ENCODE measurements at regions not wholly inside any gene's neighbourhood (a gene's known extent, or its start where the extent isn't known, plus 50 kb on each side); places are given as distances from the start of the nearest gene placed in this dataset.

- ChIA-PET CTCF (no interaction called here), POLR2A (no interaction called here)
- FAIRE-seq = no peak
- Histone ChIP-seq H3K4me3 (replicated peaks in 1 of 3; ENCODE audit: insufficient read depth in 1 of 3, low read depth in 1 of 3, low read length in 3 of 3) (no peak overlapping the region), H3K9ac (replicated peaks; ENCODE audit: extremely low read depth, insufficient read depth, low read length) (no peak overlapping the region), H3K36me3 (ENCODE audit: control insufficient read depth in 2 of 2, extremely low read depth in 1 of 2, insufficient read depth in 2 of 2, low read length in 2 of 2) (no peaks in the 10 kb centered on the region), H4K20me1 (replicated peaks; ENCODE audit: control insufficient read depth, extremely low read depth, insufficient read depth, low read length) (no peaks in the 10 kb centered on the region), H3K9me3 (replicated peaks; ENCODE audit: control insufficient read depth, insufficient read depth, low read length) (no peaks in the 10 kb centered on the region), H3K27ac (ENCODE audit: insufficient read depth, low read depth, low read length) (no peak overlapping the region), H3K4me1 (ENCODE audit: control insufficient read depth, extremely low read depth, insufficient read depth, low read length) (no peaks in the 10 kb centered on the region), H3K27me3 (ENCODE audit: control insufficient read depth in 2 of 2, insufficient read depth in 2 of 2, low read length in 2 of 2) (no peaks in the 10 kb centered on the region), H3K9me1 (replicated peaks; ENCODE audit: control insufficient read depth, extremely low read depth, insufficient read depth, low read length) (no peaks in the 10 kb centered on the region), H3K4me2 (ENCODE audit: insufficient read depth, low read length) (no peak overlapping the region), H3K79me2 (ENCODE audit: control insufficient read depth, insufficient read depth, low read length) (no peaks in the 10 kb centered on the region), H2AFZ (ENCODE audit: low read depth, low read length) (no peak overlapping the region)
- no peak for DNase-seq (ENCODE audit: low read depth, low spot score)
- dilution Hi-C loops (cut with MboI; ENCODE audit: extremely low pct_ligation_motif_present, low sequenced_read_pairs) (no loop called here), intact Hi-C loops (cut with micrococcal nuclease) (no loop called here)
- TF ChIP-seq MYC (IDR thresholded peaks at IDR 0.05; ENCODE audit: low read depth, low read length) (no peak), FOS (IDR thresholded peaks at IDR 0.05; ENCODE audit: borderline replicate concordance, insufficient read depth, low read length) (no peak), EZH2 (IDR thresholded peaks at IDR 0.05; ENCODE audit: borderline replicate concordance, low read depth, low read length, severe bottlenecking) (no peak), GATA2 (IDR thresholded peaks at IDR 0.05; ENCODE audit: insufficient read depth, insufficient read length, low read depth, low read length) (no peak), POLR2AphosphoS5 (IDR thresholded peaks at IDR 0.05; ENCODE audit: insufficient read depth, low read depth, low read length) (no peak), POLR2A (IDR thresholded peaks at IDR 0.05; ENCODE audit: low read depth, low read length) (no peak), JUN (IDR thresholded peaks at IDR 0.05; ENCODE audit: borderline replicate concordance, insufficient read depth, insufficient read length, low read depth) (no peak), CTCF (IDR thresholded peaks at IDR 0.05; ENCODE audit: extremely low read depth in 1 of 2, insufficient read depth in 1 of 2, low read depth in 1 of 2, low read length in 2 of 2) (no peak)
- TF ChIP-seq, protein P1, sequence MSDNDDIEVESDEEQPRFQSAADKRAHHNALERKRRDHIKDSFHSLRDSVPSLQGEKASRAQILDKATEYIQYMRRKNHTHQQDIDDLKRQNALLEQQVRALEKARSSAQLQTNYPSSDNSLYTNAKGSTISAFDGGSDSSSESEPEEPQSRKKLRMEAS (IDR thresholded peaks at IDR 0.05; ENCODE audit: insufficient read depth, insufficient read length) = no peak
- no TSS peak for BruUV-seq (replicated peaks)
These were observed 187.8 kb downstream of the DEPDC1B start for GRCh38 chr5:60512117-60512516.

Data from endothelial cell of umbilical vein (primary cell).